Progenitor cell of endocrine pancreas (in vitro differentiated cells): ENCODE measurements at regions not wholly inside any gene's neighbourhood (a gene's known extent, or its start where the extent isn't known, plus 50 kb on each side); places are given as distances from the start of the nearest gene placed in this dataset.
A peak's percentile ranks its signal among the peaks of the same experiment; 100 is the strongest.

Experiments
- DNase-seq: peaks from one replicate; pipeline ENCODE4 v3.0.0; 2021; ENCODE audit warnings: low spot score; ENCODE audit not compliant: unreplicated experiment
- H3K27ac Mint-ChIP-seq: 2 replicates; pipeline ENCODE4 v1.8.0; 2021; ENCODE audit warnings: mild to moderate bottlenecking, moderate library complexity, mixed read lengths
- H3K27me3 Mint-ChIP-seq: 2 replicates; pipeline ENCODE4 v1.8.0; 2021; ENCODE audit warnings: mixed read lengths
- H3K36me3 Mint-ChIP-seq: 2 replicates; pipeline ENCODE4 v1.8.0; 2022; ENCODE audit warnings: mixed read lengths; ENCODE audit not compliant: insufficient read depth
- H3K4me1 Mint-ChIP-seq: 2 replicates; pipeline ENCODE4 v1.8.0; 2021; ENCODE audit warnings: low read depth, mixed read lengths
- H3K4me3 Mint-ChIP-seq: 2 replicates; pipeline ENCODE4 v1.8.0; 2021; ENCODE audit warnings: low read depth, mild to moderate bottlenecking, moderate library complexity, mixed read lengths
- H3K9me3 Mint-ChIP-seq: 2 replicates; pipeline ENCODE4 v1.8.0; 2021; ENCODE audit warnings: low read depth, mixed read lengths
- TF ChIP-seq, protein P1 (sequence below): fragments of 200-600 bp; sonication (generic); IDR thresholded peaks from one replicate; pipeline ENCODE4 v1.5.0; 2021; ENCODE audit warnings: antibody characterized with exemption, mild to moderate bottlenecking; ENCODE audit not compliant: unreplicated experiment

DNA sequence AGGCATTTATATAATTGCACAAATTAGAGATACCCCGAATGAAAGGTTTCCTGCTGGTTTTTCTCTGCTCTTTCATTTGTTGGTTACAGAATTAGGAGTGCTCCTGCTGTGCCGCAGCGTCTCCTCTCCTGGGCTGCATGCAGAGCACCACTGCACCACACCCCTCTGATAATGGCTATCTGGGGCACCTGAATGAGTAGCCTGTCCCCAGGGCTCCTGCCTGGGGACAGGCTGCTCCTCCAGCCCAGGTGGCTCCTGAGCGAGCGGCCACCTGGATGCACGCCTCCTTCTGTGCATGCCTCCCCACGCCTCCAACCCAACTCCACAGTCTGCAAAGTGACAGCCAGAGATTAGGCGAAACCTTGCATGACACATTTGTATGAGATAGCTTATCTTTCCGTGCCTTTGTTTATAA lies 242.6 kb upstream of the FZD8 start:
- TF ChIP-seq, protein P1, sequence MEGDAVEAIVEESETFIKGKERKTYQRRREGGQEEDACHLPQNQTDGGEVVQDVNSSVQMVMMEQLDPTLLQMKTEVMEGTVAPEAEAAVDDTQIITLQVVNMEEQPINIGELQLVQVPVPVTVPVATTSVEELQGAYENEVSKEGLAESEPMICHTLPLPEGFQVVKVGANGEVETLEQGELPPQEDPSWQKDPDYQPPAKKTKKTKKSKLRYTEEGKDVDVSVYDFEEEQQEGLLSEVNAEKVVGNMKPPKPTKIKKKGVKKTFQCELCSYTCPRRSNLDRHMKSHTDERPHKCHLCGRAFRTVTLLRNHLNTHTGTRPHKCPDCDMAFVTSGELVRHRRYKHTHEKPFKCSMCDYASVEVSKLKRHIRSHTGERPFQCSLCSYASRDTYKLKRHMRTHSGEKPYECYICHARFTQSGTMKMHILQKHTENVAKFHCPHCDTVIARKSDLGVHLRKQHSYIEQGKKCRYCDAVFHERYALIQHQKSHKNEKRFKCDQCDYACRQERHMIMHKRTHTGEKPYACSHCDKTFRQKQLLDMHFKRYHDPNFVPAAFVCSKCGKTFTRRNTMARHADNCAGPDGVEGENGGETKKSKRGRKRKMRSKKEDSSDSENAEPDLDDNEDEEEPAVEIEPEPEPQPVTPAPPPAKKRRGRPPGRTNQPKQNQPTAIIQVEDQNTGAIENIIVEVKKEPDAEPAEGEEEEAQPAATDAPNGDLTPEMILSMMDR, result no peak
- H3K4me1 Mint-ChIP-seq, result peaks cover 34% of the 10 kb centered on the region
- H3K9me3 Mint-ChIP-seq, result peaks cover 3% of the 10 kb centered on the region
- H3K27me3 Mint-ChIP-seq, result peaks cover 3% of the 10 kb centered on the region
- H3K27ac Mint-ChIP-seq, result peak overlapping the region; percentile 75
- no peak for DNase-seq
- peaks cover 2% of the 10 kb centered on the region for H3K36me3 Mint-ChIP-seq
- peak overlapping the region; percentile 22 for H3K4me3 Mint-ChIP-seq

DNA sequence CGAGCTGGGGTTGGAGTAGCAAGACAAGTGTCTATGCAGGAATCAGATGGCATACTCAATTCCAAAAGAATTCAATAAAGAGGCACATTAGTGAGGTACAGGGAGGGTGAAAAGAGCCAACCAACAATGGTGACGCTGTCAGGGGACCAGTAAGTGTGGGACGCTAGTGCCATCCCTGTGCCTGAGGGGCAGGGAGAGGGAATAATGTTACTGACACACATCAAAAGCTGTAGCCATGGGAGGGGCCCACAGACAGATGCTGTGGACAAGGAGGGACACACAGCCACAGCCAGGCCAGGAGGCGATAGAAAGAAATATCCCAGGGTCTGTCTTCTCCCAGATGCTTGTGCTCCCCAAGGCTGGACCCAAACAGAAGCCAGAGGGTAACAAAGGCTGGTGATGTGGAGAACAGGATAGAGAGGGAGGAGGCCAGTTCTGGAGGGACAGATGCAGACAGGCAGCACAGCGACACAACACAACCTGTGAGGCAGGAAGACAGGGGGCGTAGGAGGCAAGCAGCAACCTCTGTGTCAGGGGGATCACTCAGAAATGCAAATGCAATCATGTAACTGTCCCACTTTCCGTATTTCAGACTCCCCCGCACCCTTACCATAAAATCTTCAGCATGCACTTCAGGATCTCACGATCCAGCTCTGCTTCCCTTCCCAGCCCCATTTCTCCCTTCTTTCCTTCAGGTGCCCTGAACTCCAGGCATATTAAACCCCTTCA lies 240.5 kb upstream of the FZD8 start:
- TF ChIP-seq, protein P1, result no peak
- Mint-ChIP-seq H3K27me3 (peaks cover 3% of the 10 kb centered on the region), H3K9me3 (peaks cover under 1% of the 10 kb centered on the region), H3K4me1 (peaks cover 28% of the 10 kb centered on the region), H3K27ac (no peak overlapping the region), H3K4me3 (no peak overlapping the region), H3K36me3 (no peaks in the 10 kb centered on the region)
- DNase-seq, result no peak

DNA sequence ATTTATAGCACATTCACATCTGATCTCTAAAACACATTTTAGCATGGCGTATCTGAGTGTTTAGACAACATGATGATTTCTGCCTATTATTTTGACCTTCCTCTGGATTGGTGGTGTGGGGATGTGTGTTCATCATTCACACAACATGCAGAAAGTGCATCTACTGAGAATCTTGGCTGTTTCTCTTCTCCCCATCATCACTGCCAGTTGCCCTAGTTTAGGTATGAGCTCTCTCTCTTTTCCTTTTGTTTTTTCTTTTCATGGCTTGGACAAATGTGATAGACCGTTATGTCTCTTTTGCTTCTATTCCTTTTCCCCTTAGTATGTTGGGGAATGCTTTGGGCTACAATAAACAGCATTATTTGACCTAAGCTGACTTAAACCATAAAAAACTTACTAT lies 239.2 kb upstream of the FZD8 start:
- no peak overlapping the region for H3K27ac Mint-ChIP-seq
- no peaks in the 10 kb centered on the region for H3K9me3 Mint-ChIP-seq
- peaks cover 3% of the 10 kb centered on the region for H3K27me3 Mint-ChIP-seq
- no peak for DNase-seq
- H3K4me1 Mint-ChIP-seq, result peaks cover 24% of the 10 kb centered on the region
- H3K36me3 Mint-ChIP-seq, result no peaks in the 10 kb centered on the region
- TF ChIP-seq, protein P1, result no peak
- no peak overlapping the region for H3K4me3 Mint-ChIP-seq

DNA sequence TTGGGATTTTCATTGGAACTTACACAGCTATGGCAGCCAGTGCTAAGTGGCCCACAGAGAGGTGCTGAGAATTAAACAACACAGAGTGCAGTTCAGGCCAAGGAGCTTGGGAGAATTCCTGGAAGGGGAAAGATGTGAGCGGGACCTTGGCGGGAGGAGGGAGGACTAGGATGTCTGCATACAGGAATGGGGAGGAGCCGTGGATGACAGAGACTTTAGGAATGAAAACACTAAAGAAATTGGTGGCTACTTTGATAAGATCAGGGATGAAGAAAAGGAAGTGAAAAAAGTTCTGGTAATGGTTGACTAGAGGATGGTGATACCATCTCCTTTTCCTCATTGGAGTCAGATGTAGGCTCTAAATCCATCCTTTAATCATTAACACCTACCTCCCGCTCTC lies 234.2 kb upstream of the FZD8 start:
- Mint-ChIP-seq H3K27me3 (no peaks in the 10 kb centered on the region), H3K4me1 (peaks cover 27% of the 10 kb centered on the region)
- DNase-seq, result no peak

DNA sequence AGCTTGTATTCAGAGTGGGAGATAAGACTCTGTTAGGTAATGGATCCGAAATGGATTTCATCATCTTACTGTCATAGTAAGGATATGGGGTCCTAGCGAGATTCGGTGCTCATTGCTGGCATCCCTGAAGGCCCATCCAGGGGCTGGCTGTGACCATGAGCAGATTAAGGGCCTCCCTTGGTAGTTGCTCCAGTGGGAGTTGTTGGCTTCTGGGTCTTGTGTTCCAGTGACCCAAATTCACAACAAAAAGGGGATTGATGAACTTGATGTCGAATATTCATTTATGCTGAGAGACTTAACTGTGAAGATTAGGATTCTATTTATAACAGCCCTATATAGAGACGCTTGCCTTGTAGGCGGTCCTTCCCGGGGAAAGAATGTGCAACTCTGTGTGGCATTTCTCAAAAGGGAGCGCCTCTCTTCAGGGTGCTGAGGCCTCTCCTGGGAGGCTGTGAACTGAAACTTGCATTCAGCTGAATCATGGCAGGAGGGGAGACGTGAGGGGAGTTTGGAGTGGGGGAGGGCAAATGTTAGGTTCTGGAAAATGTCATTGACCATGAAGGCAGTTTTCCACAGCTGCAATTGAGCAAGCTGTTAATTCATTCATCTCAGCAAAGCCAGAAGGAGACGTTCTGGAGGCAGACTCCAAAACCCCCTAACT lies 233.1 kb upstream of the FZD8 start:
- no peak overlapping the region for H3K4me3 Mint-ChIP-seq
- no peaks in the 10 kb centered on the region for H3K36me3 Mint-ChIP-seq
- TF ChIP-seq, protein P1, result no peak
- H3K9me3 Mint-ChIP-seq, result no peaks in the 10 kb centered on the region
- H3K27me3 Mint-ChIP-seq, result no peaks in the 10 kb centered on the region
- peaks cover 27% of the 10 kb centered on the region for H3K4me1 Mint-ChIP-seq
- no peak for DNase-seq
- peak overlapping the region; percentile 91 for H3K27ac Mint-ChIP-seq

More for the DNA sequence above, 234.2 kb upstream of the FZD8 start:
- Mint-ChIP-seq H3K27ac (no peak overlapping the region), H3K9me3 (no peaks in the 10 kb centered on the region), H3K36me3 (no peaks in the 10 kb centered on the region), H3K4me3 (no peak overlapping the region)
- TF ChIP-seq, protein P1, result no peak
